CD14-positive monocyte (primary cell): ENCODE measurements at regions not wholly inside any gene's neighbourhood (a gene's known extent, or its start where the extent isn't known, plus 50 kb on each side); places are given as distances from the start of the nearest gene placed in this dataset.
A peak's percentile ranks its signal among the peaks of the same experiment; 100 is the strongest.

Source experiments
- DNase-seq, 3 donors: peaks; one replicate each; pipeline ENCODE4 v3.0.0-alpha.2; 2011 to 2022
- H2AFZ ChIP-seq: 2 replicates; pipeline ENCODE4 v1.6.0; 2012; ENCODE audit warnings: mild to moderate bottlenecking, low read depth, low read length, inconsistent platforms; ENCODE audit not compliant: insufficient read depth, poor library complexity, severe bottlenecking
- H3K27ac ChIP-seq, 2 donors: 1 replicate in 1 of 2; 2 replicates in 1 of 2; pipeline ENCODE4 v1.5.1; 2012 to 2013; ENCODE audit warnings: low read length in 2 of 2, control low read depth in 1 of 2, inconsistent platforms in 1 of 2, low read depth in 1 of 2, mild to moderate bottlenecking in 1 of 2
- H3K27me3 ChIP-seq, 2 donors: one replicate each; pipeline versions ENCODE4 v1.6.0 to v1.6.1; 2011 to 2013; ENCODE audit warnings: low read length in 2 of 2; ENCODE audit not compliant: control insufficient read depth in 2 of 2, insufficient read depth in 2 of 2
- H3K36me3 ChIP-seq, 2 donors: replicated peaks in 1 of 2; 1 replicate in 1 of 2; 2 replicates in 1 of 2; pipeline versions ENCODE4 v1.5.1 to v1.6.1; 2012 to 2013; ENCODE audit warnings: low read length in 2 of 2, control low read depth in 1 of 2, inconsistent platforms in 1 of 2, mild to moderate bottlenecking in 1 of 2; ENCODE audit not compliant: insufficient read depth in 2 of 2, control insufficient read depth in 1 of 2
- H3K4me1 ChIP-seq, 2 donors: 1 replicate in 1 of 2; 2 replicates in 1 of 2; pipeline versions ENCODE4 v1.5.1 to v1.6.1; 2012 to 2013; ENCODE audit warnings: low read length in 2 of 2, control low read depth in 1 of 2, inconsistent platforms in 1 of 2, mild to moderate bottlenecking in 1 of 2, moderate library complexity in 1 of 2; ENCODE audit not compliant: insufficient read depth in 2 of 2, control insufficient read depth in 1 of 2
- H3K4me2 ChIP-seq: replicated peaks from 2 replicates; pipeline ENCODE3; 2012; ENCODE audit warnings: low read length, moderate library complexity, mild to moderate bottlenecking; ENCODE audit not compliant: poor library complexity, severe bottlenecking; ENCODE audit errors: extremely low read depth
- H3K4me3 ChIP-seq, 3 experiments: fragments of 200-600 bp in 1 of 3; sonication (generic) in 1 of 3; replicated peaks in 1 of 3; 1 replicate in 2 of 3; 2 replicates in 1 of 3; pipeline ENCODE4 v1.5.1; 2011 to 2013; ENCODE audit warnings: low read length in 3 of 3, mild to moderate bottlenecking in 3 of 3, control low read depth in 2 of 3, low read depth in 2 of 3, inconsistent platforms in 1 of 3, moderate library complexity in 1 of 3
- H3K79me2 ChIP-seq: 2 replicates; pipeline ENCODE4 v1.6.0; 2012; ENCODE audit warnings: mild to moderate bottlenecking, control low read depth, inconsistent platforms, low read length, moderate library complexity; ENCODE audit not compliant: insufficient read depth
- H3K9ac ChIP-seq: 2 replicates; pipeline ENCODE4 v1.6.0; 2017; ENCODE audit warnings: low read length, mild to moderate bottlenecking; ENCODE audit not compliant: insufficient read depth, poor library complexity, severe bottlenecking
- H3K9me3 ChIP-seq, 2 donors: replicated peaks in 1 of 2; 1 replicate in 1 of 2; 2 replicates in 1 of 2; pipeline versions ENCODE4 v1.5.1 to v1.6.1; 2012 to 2013; ENCODE audit warnings: low read length in 2 of 2, control low read depth in 1 of 2; ENCODE audit not compliant: control insufficient read depth in 1 of 2, insufficient read depth in 1 of 2
- H4K20me1 ChIP-seq: 2 replicates; pipeline ENCODE4 v1.6.0; 2012; ENCODE audit warnings: mild to moderate bottlenecking, low read length, control low read depth, moderate library complexity; ENCODE audit not compliant: insufficient read depth
- H3K27ac Mint-ChIP-seq, 7 donors: one replicate each; pipeline ENCODE4 v1.8.0; 2020; ENCODE audit warnings: mild to moderate bottlenecking in 7 of 7, mixed read lengths in 7 of 7, moderate library complexity in 6 of 7, inconsistent platforms in 2 of 7
- H3K27me3 Mint-ChIP-seq, 3 donors: one replicate each; pipeline ENCODE4 v1.8.0; 2021 to 2022; ENCODE audit warnings: low read depth in 3 of 3, mild to moderate bottlenecking in 3 of 3, mixed read lengths in 3 of 3, moderate library complexity in 3 of 3, inconsistent platforms in 1 of 3
- H3K36me3 Mint-ChIP-seq, 2 donors: one replicate each; pipeline ENCODE4 v1.8.0; 2020; ENCODE audit warnings: mixed read lengths in 2 of 2, inconsistent platforms in 1 of 2, mild to moderate bottlenecking in 1 of 2
- H3K4me1 Mint-ChIP-seq: one replicate; pipeline ENCODE4 v1.8.0; 2020; ENCODE audit warnings: mild to moderate bottlenecking, mixed read lengths
- H3K4me3 Mint-ChIP-seq, 2 donors: one replicate each; pipeline ENCODE4 v1.8.0; 2020; ENCODE audit warnings: mild to moderate bottlenecking in 2 of 2, mixed read lengths in 2 of 2, moderate library complexity in 1 of 2
- H3K9me3 Mint-ChIP-seq, 7 donors: one replicate each; pipeline ENCODE4 v1.8.0; 2020 to 2022; ENCODE audit warnings: mixed read lengths in 7 of 7, mild to moderate bottlenecking in 6 of 7, moderate library complexity in 6 of 7, inconsistent platforms in 2 of 7
- CTCF ChIP-seq: fragments of 200-600 bp; IDR thresholded peaks from one replicate; pipeline ENCODE4 v1.8.0; 2022; ENCODE audit warnings: antibody characterized with exemption, mild to moderate bottlenecking
- WGBS: methylation state at CpG from one replicate; pipeline ENCODE4 v1.1.5; 2013; ENCODE audit warnings: missing lambda C conversion rate; ENCODE audit not compliant: insufficient coverage; 5-methylcytosine and 5-hydroxymethylcytosine counted together
- intact Hi-C, 2 donors: fragments of 100-400 bp; cut with micrococcal nuclease; formaldehyde crosslinking; loops; one replicate each; pipeline versions ENCODE4 v1.15.0 to v1.15.1; 2023

GRCh38 chr11:2076441-2076840 lies 62.7 kb downstream of the IGF2 start:
- Histone ChIP-seq H2AFZ (no peak overlapping the region), H3K36me3 (no peaks in the 10 kb centered on the region), H3K4me2 (no peak overlapping the region), H3K27me3 (peaks cover 0 to 2% of the 10 kb centered on the region in 2 donors), H3K27ac (no peak overlapping the region), H3K9ac (no peak overlapping the region), H3K4me1 (no peaks in the 10 kb centered on the region), H3K4me3 (no peak overlapping the region), H3K9me3 (no peaks in the 10 kb centered on the region), H3K79me2 (no peaks in the 10 kb centered on the region), H4K20me1 (no peaks in the 10 kb centered on the region)
- no peak for DNase-seq
- Mint-ChIP-seq H3K36me3 (no peaks in the 10 kb centered on the region), H3K27me3 (peaks cover 9 to 14% (median 14%) of the 10 kb centered on the region in 3 donors), H3K4me1 (no peaks in the 10 kb centered on the region), H3K9me3 (no peaks in the 10 kb centered on the region), H3K4me3 (no peak overlapping the region), H3K27ac (no peak overlapping the region)
- no peak for TF ChIP-seq CTCF
- 96% methylated on average over 7 of the region's 7 CpGs for WGBS
- intact Hi-C loops, result no loop called here

- H3K27me3 ChIP-seq, result peaks cover 0 to 2% of the 10 kb centered on the region in 2 donors
- no peaks in the 10 kb centered on the region for H3K9me3 ChIP-seq
- no peaks in the 10 kb centered on the region for H4K20me1 ChIP-seq
- no peaks in the 10 kb centered on the region for H3K79me2 ChIP-seq
- H3K9ac ChIP-seq, result no peak overlapping the region
- H3K27ac Mint-ChIP-seq, result no peak overlapping the region
- no peak overlapping the region for H3K4me3 ChIP-seq
- H3K4me3 Mint-ChIP-seq, result no peak overlapping the region
- H3K27me3 Mint-ChIP-seq, result peaks cover 6 to 10% (median 9%) of the 10 kb centered on the region in 3 donors
- no peak overlapping the region for H3K27ac ChIP-seq
- no peaks in the 10 kb centered on the region for H3K4me1 ChIP-seq
- TF ChIP-seq CTCF, result peak; percentile 44
- H3K4me2 ChIP-seq, result no peak overlapping the region
- H3K36me3 ChIP-seq, result no peaks in the 10 kb centered on the region
- no peak overlapping the region for H2AFZ ChIP-seq
- H3K4me1 Mint-ChIP-seq, result no peaks in the 10 kb centered on the region
- WGBS, result 48% methylated on average over 7 of the region's 12 CpGs
- no peaks in the 10 kb centered on the region for H3K9me3 Mint-ChIP-seq
- no peak for DNase-seq
- intact Hi-C loops, result no loop called here
- no peaks in the 10 kb centered on the region for H3K36me3 Mint-ChIP-seq
Observed at GRCh38 chr11:2074266-2074825, 64.8 kb downstream of the IGF2 start.
